Ovary (tissue), 3 donors: ENCODE measurements at regions not wholly inside any gene's neighbourhood (a gene's known extent, or its start where the extent isn't known, plus 50 kb on each side); places are given as distances from the start of the nearest gene placed in this dataset.

Source experiments
- CTCF ChIP-seq, 3 donors: fragments of 450-650 bp in 2 of 3; fragments of 200-600 bp in 1 of 3; IDR thresholded peaks; one replicate each; pipeline versions ENCODE4 v1.5.1 to v1.8.0; 2016 to 2022; ENCODE audit warnings: antibody characterized with exemption in 3 of 3, mild to moderate bottlenecking in 1 of 3
- EP300 ChIP-seq: sonication (generic); formaldehyde crosslinking; IDR thresholded peaks from one replicate; pipeline ENCODE4 v1.6.1; 2017; ENCODE audit warnings: antibody characterized with exemption
- donor health status: DM: no; HTN: no; CAD: no.

DNA sequence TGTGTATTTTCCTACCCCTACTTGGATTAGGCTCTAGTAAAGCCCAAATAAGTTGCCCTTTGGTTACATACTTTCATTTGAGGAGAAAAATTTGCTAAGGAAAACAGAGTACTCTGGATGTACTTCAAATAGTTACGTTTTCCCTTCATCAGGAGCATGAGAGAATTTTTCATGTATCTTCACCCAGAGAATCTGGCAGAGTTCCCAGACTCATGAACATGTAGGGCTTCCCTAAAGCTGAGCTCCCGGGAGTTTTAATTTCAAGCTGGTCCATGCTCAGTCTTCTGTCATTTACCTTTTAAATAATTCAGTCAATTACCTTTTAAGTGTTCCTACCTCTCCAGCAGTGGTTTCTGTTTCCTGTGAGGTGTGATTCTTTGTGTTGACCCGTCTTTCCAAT is 367.5 kb upstream of the GRID2 start:
- TF ChIP-seq CTCF (IDR thresholded peaks at IDR 0.05) = no peak
- TF ChIP-seq EP300 = no peak
